ENCODE measurements at regions not wholly inside any gene's neighbourhood (a gene's known extent, or its start where the extent isn't known, plus 50 kb on each side); places are given as distances from the start of the nearest gene placed in this dataset. TPM values are rescaled to one million over a fixed set of nuclear protein-coding genes. Genes with fewer than 3 reads are reported as not detected.

DNA sequence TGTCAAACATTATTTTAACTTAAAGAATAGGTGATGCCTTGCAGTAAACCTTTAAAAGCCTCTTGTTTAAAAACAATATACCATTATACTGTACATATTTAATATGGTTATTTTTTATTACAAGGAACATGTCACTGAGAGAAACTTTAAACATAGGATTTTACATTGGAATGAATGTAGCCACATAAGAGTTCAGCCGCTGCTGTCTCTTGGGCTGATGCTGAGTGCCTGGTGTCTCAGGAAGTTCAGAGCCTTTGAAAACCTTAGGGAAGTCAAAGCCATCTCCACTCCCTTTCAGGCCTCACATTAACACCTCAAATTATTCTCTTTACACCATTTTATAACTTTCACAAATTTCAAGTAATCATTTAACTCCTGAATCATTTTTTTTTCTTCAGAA lies 93.5 kb upstream of the DKK2 start:
- DNase-seq (ENCODE audit: low spot score in 2 of 2) (no peak), FAIRE-seq (no peak)

DNA sequence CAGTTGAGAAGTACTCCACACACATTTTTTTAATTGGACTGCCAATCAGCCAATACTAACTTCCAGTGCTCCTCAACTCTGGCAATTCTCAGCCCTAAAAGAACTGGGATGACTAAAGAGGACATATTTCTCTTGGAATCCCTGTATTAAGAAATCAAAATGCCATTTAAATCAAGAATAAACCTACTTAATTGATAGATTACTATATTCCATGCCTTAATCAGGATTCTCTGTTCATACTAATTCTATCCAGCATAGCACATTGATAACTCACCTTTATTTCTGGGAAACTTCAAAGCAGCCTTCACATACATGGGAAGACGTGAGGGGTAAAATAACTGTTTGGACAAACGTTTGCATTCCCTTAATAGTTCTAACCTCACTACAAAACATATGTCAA lies 93.0 kb upstream of the DKK2 start:
- DNase-seq (ENCODE audit: low spot score in 2 of 2) (no peak), FAIRE-seq (no peak)

DNA sequence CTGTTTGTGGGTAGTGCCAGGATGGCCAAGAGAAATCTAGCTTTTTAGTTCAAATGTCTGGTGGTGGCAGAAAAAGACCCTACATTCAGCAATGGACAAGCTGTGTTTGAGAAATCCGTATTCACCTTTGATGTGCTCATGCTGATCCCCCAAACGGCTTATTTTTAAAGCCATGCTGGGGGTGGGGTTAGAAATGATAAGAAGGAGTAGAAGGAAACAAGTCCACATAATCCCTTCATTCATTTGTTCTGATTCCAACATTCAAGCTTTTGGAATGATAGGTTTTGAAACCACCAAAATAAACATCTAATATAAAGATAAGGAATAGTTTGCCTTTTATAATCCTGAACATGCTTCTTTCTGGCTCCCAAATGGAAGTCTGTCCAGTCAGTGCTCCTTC lies 92.0 kb upstream of the DKK2 start:
- no peak for DNase-seq (ENCODE audit: low spot score in 2 of 2)
- no peak for FAIRE-seq

DNA sequence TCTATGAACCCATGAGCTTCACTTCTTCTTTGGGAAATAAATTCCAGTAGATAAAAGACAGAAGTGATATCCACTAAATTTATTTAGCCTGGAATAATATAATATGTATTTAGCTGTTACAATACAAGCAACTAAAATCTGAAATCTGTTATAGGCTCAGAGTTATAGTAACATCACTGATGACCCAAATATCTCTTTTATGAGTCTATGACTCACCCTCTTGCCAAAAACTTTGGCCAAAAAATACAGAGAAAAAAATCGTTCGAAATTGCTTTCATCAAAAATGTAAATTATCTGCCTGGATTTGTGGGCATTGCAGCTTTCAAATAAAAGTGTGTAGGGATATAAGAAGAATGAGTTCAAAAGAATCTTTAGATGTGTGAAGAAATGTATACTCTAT lies 89.4 kb upstream of the DKK2 start:
- no peak for FAIRE-seq
- no peak for DNase-seq (ENCODE audit: low spot score in 2 of 2)

DNA sequence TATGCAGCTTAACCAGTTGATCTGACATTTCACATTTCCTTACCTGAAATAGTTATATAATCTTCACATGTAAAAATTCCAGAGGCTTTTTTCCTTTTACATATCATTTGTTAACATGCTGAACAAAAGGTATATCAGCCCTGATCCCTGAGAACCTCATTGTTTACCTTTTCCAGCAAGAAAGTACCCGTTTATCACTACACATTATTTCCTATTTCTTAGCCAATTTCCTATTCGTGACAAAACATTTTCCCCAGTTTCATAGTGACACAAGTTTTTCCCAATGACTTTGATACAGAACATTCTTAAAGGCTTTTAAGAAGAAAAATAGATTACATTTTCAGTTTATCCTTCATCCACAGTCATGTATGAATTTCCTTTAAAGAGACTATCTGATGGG lies 86.6 kb upstream of the DKK2 start:
- no peak for FAIRE-seq
- no peak for DNase-seq (ENCODE audit: low spot score in 2 of 2)

DNA sequence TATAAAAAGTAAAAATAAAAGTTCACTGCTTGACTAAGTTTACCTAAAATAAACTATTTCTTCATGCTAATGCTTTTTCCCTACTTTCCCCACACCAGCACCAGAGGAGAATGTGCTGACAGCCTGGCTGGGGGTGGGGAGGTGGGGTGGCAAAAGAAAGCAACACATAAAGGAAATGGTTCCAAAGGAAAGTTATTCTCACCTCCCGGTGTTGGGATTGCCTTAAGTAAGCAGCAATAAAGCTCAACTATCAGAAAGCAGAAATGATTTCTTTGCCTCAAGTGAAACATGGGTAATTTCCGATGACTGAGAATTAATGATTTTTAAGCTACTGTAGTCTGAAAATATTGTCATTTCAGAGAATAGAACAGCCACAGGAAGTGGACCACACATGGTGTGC lies 84.5 kb upstream of the DKK2 start:
- DNase-seq (ENCODE audit: low spot score in 2 of 2) = no peak
- FAIRE-seq = no peak

DNA sequence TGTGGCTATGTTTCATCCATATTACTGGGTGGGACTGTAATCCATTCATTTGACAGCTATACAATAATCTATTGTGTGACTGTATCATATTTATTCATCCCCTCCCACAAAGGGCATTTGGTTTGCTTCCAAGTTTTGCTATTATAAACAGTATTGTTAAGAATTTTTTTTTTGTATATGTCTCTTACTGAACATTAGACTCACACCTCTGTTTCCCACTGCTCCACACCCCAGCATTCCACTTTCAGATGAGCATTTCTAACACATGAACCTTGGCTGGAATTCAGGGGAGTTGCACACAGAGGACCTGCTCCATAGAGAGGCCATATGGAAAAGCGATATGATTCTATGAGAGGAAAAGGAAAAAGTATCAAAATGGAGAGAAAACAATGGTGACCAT lies 81.6 kb upstream of the DKK2 start:
- DNase-seq (ENCODE audit: low spot score in 2 of 2) (no peak), FAIRE-seq (no peak)

DNA sequence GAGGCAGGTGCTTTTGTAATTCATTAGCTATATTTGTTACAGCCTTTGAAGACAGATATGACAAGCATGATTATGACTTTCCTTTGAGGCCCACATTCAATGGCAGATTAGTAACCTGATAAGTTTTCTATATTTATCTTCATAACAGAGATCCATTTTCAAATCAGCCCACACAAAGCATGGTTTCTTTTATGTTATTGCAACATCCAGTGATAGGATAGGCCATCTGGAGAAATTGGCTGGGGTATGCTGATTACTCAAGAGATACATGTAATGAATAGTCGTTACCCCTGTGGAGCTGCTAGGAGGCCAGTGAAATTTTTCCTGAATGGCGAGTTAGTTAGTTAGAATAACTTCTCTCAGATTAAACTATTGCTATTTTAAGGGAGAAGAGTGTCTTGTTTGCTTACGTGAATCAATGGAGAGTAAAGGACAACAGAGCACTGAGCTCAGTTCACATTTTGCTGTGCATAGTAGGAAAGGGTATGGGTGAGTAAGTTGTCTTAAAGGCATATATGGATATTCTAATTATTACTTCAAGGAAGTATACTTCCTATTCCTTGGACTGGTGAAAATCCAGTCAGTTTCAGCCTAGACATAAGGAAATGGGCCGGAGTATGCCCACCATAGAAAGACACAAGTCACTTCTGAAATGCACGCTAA lies 79.2 kb upstream of the DKK2 start:
- DNase-seq (ENCODE audit: low spot score in 2 of 2) = no peak
- FAIRE-seq = no peak

DNA sequence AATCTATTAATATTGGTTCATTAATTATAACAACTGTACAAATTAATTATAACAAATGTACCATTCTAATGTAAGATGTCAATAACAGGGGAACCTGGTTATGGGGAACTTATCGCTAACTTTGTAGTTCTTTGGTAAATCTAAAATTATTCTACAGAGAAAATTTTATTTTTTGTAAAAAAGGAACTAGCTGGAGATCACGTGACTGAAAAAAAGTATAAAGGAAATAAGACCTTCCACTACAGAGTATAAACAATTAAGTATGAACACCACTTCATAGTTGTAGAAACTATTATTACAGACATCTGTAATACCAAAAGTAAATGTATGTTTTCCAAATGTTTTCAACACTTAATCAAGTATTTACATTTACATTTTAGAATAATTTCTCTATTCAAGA lies 77.9 kb upstream of the DKK2 start:
- no peak for FAIRE-seq

DNA sequence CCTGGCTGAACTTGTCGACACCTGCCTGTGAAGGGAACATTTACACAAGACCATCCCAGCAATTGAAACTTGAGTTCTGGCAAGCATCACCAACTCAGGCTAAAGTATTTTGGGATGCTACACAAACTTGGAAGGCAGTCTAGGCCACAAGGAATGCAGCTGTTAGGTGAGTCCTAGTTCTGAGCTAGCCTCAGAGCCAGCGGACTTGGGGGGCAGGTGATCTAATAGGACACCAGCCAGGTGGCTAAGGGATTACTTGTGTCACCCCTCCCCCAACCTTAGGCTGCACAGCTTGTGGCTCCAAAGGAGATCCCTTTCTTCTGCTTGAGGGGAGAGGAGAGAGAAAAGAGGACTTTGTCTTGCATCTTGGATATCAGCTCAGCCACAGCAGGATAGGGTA lies 62.3 kb upstream of the DKK2 start:
- no peak for DNase-seq (ENCODE audit: low spot score in 2 of 2)

More for the DNA sequence above, 77.9 kb upstream of the DKK2 start:
- no peak for DNase-seq (ENCODE audit: low spot score in 2 of 2)

DNA sequence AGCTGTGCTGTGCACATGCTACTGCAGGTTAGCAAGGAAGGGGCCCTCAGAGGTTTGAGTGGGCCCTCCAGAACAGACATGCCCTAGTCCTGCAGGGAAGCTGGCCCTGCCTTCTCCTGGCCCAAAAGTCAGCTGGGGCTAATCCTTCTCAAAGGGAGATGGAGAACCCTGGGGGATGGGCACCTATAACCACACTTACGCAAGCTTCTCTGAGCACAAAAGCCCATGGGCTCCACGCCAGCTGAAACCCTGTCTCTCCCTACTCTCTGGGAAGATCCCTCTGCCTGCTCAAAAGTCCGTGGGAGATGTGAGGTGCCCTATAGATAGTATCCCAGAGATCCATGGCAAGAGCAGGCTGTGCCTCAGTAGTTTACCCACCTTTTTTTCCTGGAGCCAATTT lies 58.9 kb upstream of the DKK2 start:
- DNase-seq (ENCODE audit: low spot score in 2 of 2) = no peak
- FAIRE-seq = no peak

More for the DNA sequence above, 62.3 kb upstream of the DKK2 start:
- FAIRE-seq = no peak

DNA sequence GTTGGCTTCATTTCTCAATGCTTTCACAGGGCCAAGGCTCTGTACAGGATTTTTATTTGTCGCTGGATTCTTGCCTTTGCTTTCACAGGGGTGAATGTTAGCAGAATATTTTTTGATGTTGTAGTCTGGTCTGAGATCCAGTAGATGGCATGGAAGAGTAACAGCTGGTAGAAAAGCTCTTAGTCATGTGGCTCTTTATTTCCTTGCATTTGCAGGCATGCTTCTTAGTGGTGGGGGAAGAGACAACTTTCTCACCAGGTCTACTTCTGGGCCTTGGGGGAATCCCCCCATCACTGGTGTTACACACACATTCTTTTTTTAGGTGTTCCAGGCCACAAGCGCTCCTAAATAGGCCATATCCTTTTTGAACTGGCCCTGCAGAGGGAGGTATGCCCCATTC lies 58.2 kb upstream of the DKK2 start:
- DNase-seq (ENCODE audit: low spot score in 2 of 2) (no peak), FAIRE-seq (no peak)

Small RNA genes in the stretch of these regions (small RNA-seq; reads per million reads assigned to genes)
- not detected for gene RNU6-551P
